GM12878 (cell line): ENCODE measurements at regions not wholly inside any gene's neighbourhood (a gene's known extent, or its start where the extent isn't known, plus 50 kb on each side); places are given as distances from the start of the nearest gene placed in this dataset.

Experiments used
- BMI1 ChIP-seq: fragments of 450-650 bp; IDR thresholded peaks from 2 replicates; pipeline ENCODE4 v1.6.1; 2016; ENCODE audit warnings: mild to moderate bottlenecking, moderate library complexity, borderline replicate concordance
- CBX3 ChIP-seq: fragments of 200-600 bp; sonication (generic); IDR thresholded peaks from 2 replicates; pipeline ENCODE4 v1.6.1; 2016; ENCODE audit warnings: low read depth, borderline replicate concordance
- CHD1 ChIP-seq: IDR thresholded peaks from 2 replicates; pipeline ENCODE4 v1.6.1; 2012; ENCODE audit warnings: low read depth, low read length, improper control_type of control experiment
- PBX3 ChIP-seq: IDR thresholded peaks from 2 replicates; pipeline ENCODE4 v1.6.1; 2011; ENCODE audit warnings: mild to moderate bottlenecking, low read depth, low read length, moderate library complexity; ENCODE audit not compliant: insufficient replicate concordance
- RCOR1 ChIP-seq: conservative IDR thresholded peaks from 2 replicates; pipeline ENCODE4 v1.6.1; 2012; ENCODE audit warnings: low read depth, low read length, improper control_type of control experiment
- SUZ12 ChIP-seq: fragments of 200-600 bp; sonication (generic); IDR thresholded peaks from one replicate; pipeline ENCODE4 v1.6.1; 2018; ENCODE audit warnings: antibody characterized with exemption, mild to moderate bottlenecking; ENCODE audit not compliant: unreplicated experiment
- TF ChIP-seq, protein P1 (sequence below): fragments of 450-650 bp; IDR thresholded peaks from 2 replicates; pipeline ENCODE4 v1.6.1; 2016; ENCODE audit warnings: mild to moderate bottlenecking
- TF ChIP-seq, protein P2 (sequence below), 3 experiments: IDR thresholded peaks in 2 of 3; conservative IDR thresholded peaks in 1 of 3; 2 replicates each; pipeline ENCODE4 v1.5.1; 2011; ENCODE audit warnings: low read depth in 3 of 3, low read length in 3 of 3, mild to moderate bottlenecking in 3 of 3, control low read depth in 2 of 3, moderate library complexity in 2 of 3, inconsistent platforms in 1 of 3, mixed read lengths in 1 of 3; ENCODE audit not compliant: control insufficient read depth in 2 of 3, insufficient read depth in 1 of 3; ENCODE audit errors: extremely low read depth in 1 of 3
- TF ChIP-seq, protein P3 (sequence below): IDR thresholded peaks from 2 replicates; pipeline ENCODE4 v1.6.1; 2011; ENCODE audit warnings: borderline replicate concordance, low read depth, mild to moderate bottlenecking, moderate library complexity, mixed read lengths, low read length; ENCODE audit not compliant: insufficient read depth; ENCODE audit errors: extremely low read length

DNA sequence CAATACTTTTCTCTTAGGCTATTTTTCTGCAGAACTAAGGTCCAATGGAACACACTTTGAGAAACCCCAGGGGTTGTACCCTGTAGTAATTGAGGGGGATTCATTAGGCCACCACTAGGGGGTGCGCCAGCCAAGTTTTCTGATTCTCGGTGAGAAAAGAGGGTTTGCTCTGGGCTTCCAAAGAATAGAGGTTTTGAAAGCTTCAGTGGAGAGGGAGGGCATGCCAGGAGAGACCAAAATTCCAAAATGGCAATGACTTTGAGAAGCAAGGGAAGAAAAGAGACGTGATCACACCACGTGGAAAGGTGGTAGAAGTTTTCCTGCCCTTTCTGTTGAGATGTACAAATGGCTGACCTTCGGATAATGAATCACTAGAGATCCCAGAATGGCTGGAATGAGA, 323.3 kb downstream of the RPS6KC1 start (continued):
- TF ChIP-seq PBX3, result no peak
- no peak for TF ChIP-seq BMI1
- TF ChIP-seq, protein P1, sequence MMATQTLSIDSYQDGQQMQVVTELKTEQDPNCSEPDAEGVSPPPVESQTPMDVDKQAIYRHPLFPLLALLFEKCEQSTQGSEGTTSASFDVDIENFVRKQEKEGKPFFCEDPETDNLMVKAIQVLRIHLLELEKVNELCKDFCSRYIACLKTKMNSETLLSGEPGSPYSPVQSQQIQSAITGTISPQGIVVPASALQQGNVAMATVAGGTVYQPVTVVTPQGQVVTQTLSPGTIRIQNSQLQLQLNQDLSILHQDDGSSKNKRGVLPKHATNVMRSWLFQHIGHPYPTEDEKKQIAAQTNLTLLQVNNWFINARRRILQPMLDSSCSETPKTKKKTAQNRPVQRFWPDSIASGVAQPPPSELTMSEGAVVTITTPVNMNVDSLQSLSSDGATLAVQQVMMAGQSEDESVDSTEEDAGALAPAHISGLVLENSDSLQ, result no peak
- TF ChIP-seq CBX3, result no peak
- TF ChIP-seq, protein P2, sequence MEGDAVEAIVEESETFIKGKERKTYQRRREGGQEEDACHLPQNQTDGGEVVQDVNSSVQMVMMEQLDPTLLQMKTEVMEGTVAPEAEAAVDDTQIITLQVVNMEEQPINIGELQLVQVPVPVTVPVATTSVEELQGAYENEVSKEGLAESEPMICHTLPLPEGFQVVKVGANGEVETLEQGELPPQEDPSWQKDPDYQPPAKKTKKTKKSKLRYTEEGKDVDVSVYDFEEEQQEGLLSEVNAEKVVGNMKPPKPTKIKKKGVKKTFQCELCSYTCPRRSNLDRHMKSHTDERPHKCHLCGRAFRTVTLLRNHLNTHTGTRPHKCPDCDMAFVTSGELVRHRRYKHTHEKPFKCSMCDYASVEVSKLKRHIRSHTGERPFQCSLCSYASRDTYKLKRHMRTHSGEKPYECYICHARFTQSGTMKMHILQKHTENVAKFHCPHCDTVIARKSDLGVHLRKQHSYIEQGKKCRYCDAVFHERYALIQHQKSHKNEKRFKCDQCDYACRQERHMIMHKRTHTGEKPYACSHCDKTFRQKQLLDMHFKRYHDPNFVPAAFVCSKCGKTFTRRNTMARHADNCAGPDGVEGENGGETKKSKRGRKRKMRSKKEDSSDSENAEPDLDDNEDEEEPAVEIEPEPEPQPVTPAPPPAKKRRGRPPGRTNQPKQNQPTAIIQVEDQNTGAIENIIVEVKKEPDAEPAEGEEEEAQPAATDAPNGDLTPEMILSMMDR (IDR thresholded peaks at IDR 0.05 in 2 of 3, conservative IDR thresholded peaks at IDR 0.05 in 1 of 3; ENCODE audit: control insufficient read depth in 2 of 3, extremely low read depth in 1 of 3, insufficient read depth in 1 of 3, low read depth in 3 of 3, low read length in 3 of 3), result peak; percentile 84 to 86 (median 84)
- TF ChIP-seq RCOR1, result no peak
- TF ChIP-seq, protein P3, sequence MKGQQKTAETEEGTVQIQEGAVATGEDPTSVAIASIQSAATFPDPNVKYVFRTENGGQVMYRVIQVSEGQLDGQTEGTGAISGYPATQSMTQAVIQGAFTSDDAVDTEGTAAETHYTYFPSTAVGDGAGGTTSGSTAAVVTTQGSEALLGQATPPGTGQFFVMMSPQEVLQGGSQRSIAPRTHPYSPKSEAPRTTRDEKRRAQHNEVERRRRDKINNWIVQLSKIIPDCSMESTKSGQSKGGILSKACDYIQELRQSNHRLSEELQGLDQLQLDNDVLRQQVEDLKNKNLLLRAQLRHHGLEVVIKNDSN, result no peak
- TF ChIP-seq CHD1, result no peak
- TF ChIP-seq SUZ12, result no peak
